GM18870 (cell line): ENCODE measurements at regions not wholly inside any gene's neighbourhood (a gene's known extent, or its start where the extent isn't known, plus 50 kb on each side); places are given as distances from the start of the nearest gene placed in this dataset.

Source experiments
- ATAC-seq: cut with Tn5 transposase; IDR thresholded peaks from one replicate; pipeline ENCODE4 v1.9.1; 2021; ENCODE audit warnings: moderate library complexity; ENCODE audit not compliant: unreplicated experiment

DNA sequence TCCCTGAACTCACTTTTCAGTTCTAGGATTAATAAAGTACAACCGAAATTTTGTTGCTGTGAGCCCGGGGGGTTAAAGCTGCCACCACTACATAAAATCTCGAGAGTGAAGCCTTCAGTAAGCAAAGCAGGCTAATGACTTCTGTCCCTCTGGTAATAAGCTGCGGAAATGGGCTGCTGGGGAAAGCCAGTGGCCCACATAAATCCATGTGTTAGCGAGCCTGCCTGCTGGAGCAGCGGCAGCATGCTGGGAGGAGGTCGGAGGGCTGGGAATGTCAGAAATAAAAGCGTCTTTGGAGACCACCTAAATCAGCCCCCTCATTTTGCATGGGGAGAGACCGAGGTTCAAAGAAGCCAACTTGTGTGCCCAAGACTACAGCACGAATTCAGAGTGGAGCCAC, 371.7 kb downstream of the TNS1 start:
- ATAC-seq, result no peak

DNA sequence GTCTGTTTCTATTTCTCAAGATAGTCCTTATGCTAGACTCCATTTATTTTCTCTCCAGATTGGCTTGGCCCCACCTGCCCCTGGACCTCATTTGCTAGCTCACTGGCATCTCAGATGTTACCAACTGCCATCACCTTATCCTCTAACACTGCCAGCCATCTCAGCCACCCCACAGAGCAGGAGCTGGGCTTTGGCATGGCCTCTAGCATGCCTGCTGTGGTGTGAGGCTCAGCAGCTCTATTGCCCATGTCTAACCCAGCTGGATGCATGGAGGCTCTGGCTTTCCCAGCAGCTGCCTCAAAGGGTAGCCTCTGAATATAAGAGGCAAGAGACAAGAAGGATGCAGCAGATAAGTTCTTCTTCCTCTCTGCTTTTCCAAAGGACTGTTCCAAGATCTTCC, 373.4 kb downstream of the TNS1 start:
- no peak for ATAC-seq

DNA sequence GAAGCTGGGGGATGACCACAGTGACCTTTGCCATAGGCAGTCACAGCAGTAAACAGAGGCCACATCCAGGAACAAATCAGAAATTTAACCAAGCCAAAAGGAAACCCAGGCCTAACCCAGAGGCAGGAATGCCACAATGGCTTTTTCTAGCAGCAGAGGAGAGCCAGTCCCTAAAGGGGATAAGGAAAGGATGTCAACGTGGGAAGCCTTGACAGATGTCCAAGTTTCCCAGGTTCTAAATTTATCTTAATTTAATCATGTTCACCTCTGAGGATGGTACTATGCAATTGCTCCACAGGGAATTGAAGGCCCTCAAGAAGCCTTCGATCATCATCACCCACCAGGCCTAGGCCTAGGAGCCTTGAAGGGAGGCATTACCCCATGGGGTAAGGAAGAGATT, 374.7 kb downstream of the TNS1 start:
- ATAC-seq, result no peak

DNA sequence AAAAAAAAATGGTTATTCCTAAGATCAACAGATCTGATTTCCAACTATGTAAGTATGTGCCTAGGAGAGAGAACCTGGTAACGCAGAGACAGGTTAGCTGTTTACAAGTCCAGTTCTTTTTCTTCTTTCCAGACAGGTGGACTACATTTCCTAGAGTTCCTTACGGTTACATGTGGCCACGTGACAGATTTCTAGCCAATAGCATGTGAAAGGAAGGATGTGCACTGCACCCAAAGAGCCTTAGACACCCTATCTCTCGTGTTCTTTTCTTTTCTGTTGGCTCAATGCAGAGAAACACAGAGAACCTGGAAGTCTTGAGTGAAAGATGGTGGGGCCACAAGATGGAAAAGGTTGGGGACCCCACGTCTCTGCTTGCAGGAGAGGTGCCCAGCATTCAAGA, 375.9 kb downstream of the TNS1 start:
- no peak for ATAC-seq

DNA sequence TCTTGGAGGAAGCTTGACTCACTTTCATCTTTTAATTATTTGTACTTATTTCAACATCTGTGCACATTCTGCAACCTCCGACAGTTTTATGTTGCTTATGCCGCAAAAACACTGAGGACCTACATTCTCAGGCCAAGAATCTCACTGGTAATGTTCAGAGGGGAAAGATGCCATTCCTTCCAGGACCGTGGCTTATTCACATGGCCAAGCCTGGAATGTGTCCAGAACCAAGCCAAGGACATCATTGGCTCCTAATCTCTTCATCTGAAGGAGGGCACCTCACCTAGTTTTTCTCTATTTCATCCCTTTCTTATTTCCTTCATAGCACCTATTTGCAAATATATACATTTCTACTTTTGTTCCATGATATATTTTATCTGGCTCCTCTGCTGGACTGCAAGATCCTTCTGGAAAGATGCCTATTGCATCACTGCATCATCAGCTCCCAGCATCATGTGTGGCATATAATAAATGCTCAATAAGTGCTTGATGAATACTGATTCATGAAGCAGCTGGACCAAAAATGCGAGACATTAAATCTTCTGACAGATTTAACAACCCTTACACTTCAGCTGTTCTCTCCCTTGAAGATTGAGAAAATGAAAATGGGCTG, 377.1 kb downstream of the TNS1 start:
- no peak for ATAC-seq

DNA sequence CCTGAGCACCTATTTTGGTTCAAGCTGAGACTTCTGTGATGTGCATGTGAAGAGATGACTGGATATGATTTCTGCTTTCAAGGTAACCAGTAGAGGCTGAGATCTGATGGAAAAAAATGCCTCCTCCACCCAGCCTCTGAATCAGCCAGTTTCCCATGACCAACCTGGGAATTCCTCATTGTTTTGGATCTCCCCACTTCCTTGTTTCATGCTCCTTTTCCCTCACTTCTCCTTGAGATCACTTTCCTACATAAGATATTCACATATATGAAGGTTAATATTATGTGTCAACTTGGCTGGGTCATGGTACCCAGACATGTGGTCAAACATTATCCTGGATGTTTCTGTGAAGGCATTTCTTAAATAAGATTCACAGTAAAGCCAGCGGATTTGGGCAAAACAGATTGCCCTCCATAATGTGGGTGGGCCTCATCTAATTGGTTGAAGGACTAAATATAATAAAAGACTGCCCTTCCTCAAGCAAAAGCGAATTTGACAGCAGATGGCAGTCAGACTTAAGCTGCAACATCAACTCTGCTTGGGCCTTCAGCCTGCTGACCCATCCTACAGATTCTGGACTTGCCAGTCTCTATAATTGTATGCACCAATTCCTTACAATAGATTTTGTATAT, 379.4 kb downstream of the TNS1 start:
- ATAC-seq, result no peak

DNA sequence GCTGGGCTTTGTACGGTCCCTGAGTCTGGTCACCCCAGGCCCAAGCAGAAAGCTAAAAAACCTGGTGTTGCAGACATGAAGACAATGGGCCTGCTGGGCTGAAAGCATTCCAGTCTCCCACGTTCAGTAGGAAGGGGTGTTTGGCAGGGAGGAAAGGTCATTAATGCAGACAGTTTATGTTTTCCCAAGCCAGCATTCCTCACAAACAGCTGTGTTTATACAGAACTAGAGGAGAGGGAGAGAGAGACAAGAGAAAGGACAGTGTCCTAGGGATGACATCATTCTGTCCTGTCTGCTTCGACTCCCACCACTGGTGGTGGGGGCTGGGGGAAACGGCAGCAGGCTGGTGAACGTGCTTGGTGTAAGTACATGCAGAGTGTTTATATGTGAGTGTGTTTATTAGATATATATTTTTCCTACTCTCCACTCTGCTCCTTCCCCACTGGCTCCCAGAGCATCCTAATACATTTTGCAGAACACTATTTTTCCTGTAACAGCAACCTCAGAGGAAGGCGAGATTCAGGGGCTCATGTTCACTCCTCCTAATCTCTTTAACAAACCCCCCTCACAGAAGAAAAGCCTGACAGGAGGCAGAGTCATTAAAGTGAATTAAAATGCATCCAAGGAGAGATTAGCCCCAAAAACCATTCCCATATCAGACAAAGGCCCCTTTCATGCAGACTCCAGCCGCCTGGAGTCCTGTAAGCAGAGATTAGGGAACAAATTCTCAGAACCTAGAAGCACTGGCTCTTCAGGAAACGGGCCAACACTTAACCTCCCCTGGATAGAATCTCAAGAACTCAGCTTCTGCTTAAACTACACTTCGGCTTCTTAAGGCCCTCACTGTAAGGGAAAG, 380.4 kb downstream of the TNS1 start:
- no peak for ATAC-seq

DNA sequence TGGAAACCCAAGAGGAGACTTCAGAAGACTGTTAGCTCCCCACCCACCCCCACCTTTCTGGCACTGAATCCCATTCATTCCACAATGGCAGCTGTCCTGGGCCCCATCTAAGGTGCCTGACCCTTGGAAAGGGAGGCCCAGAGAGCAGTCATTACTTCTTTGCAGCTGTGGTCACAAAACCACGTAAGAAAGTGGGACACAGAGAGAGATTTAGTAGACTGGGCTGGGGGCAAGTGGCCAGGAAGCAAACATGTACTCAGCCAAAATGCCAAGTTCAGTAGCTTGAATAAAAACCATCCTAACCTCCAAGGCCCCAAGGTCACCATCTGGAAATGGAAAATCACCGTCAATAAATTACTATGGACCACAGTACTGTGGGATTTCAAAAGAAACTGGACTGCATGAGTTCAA, 381.4 kb downstream of the TNS1 start:
- no peak for ATAC-seq

DNA sequence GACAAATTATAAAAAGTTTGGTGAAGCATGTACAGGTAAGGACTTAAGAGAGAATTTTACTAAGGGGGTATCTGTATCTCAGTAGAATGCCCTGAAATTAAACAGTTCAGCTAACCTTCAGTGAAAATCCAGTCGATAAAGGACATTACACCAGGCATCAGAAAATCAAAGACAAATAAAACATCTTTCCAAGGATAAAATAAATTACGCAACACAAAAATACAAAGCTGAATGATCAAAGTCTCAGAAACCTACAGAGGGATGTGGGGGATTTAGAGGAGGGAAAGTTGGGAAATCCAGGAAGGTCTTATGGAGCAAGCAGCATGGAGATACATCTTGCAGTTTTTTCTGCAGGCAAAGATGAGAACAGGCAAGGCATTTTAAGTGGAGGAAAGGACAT, 384.1 kb downstream of the TNS1 start:
- ATAC-seq, result no peak

DNA sequence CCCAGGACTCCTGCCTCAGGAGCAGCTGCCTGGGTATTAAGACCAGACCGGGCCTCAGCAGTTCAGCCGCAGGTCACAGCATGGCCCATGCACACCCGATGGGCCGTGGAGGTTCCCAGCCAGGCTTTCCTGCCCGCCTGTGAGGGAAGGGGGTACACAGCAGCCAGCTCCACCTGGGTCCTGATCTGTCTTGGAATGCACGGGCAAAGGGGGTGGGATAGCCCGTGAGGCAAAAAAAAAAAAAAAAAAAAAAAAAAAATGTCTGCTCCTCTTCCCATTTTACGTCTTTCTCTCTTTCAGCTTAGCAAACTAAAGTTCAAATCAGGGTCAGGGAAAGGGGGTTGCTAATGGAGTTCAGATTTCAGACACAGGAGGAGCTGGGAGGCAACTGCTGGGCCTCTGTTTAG, 385.2 kb downstream of the TNS1 start:
- ATAC-seq, result no peak

DNA sequence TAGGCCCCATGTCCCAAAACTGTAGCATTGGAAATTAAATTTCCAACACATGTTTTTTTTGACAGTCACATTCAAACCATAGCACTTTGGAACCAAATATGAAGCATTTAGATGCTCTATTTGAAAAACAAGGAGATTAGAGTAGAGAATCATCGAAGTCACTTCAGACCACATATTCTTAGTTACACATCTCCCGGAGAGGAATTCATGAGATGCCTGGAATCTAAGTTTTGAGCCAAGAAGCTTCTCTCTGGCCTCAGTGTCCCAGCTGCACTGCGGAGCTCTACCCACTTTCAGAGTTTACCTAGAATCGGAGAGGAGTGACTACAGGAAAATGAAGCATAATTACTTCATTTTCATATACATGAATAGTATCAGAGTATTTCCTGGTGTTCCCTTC, 385.9 kb downstream of the TNS1 start:
- ATAC-seq, result no peak

DNA sequence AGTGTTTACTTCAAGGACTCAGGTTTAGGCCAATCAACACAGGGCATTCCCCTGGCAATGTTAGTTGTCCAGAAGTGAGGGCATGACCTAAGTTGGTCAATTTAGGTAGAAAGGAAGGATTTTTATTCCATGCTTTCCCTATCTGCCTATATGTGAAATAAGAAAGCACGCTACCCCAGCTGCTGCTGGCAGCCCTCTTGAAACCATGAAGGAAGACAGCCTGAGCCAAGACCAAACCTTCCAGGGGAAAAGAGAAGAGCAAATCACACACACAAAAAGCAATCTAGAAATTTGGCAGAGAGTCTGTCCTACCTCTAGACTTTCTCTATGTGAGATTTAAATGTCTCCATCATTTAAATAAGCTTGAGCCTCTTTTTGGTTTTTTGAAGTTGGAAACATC, 387.6 kb downstream of the TNS1 start:
- no peak for ATAC-seq

DNA sequence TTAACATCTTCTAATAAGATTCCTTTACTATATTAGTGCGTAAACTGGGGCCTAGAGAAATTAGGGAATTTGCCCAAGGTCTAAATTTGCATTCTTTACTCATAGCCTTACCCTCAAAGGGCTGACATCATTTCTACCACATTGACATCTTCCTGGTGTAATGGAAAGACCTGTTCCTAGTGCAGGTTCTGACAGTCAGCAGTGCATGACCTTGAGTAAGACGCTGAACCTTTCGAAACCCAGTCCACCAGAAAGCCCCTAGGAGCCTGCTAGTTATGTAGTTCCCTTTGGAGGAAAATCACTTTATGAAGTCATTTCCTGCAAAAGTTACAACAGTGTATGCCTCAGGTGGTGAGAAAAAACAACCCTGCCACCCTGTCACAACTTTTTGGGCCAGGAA, 388.3 kb downstream of the TNS1 start:
- ATAC-seq, result no peak

DNA sequence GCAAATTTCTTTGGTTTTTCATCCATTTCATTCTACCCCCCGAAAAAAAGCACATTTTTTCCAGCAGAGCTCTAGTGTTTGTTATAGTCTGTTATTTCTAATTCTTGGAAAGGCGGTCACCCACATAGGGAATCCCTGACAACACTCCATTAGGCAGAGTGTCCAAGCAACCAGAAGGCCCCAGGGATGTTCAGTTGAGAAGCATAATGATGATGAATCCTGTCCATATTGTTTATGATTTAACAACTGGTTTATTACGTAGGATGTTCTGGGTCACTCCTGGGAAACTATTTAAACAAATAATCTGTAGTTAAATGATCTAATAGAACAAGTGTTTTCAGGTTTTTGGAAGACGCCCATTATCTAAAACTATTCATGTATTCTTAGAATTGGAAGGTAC, 388.7 kb downstream of the TNS1 start:
- ATAC-seq, result no peak

DNA sequence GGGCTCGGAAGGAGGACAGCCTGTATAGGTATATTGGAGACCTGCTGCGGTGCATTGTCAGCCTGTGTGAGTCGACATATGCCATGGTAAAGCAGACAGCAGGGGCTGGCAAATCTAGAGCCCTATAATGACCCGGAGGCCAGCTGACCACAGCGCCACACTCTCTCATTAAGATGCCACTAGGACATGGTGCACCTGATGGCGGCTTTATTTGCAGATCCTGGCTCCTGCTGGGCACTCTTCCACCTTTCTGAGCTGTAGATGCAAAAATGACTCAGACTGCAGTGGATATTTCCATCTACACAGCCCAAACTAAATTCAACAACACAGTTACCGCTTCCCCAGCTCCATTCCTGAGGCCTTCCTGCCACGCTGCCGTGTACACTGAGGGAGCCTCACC, 389.9 kb downstream of the TNS1 start:
- no peak for ATAC-seq

DNA sequence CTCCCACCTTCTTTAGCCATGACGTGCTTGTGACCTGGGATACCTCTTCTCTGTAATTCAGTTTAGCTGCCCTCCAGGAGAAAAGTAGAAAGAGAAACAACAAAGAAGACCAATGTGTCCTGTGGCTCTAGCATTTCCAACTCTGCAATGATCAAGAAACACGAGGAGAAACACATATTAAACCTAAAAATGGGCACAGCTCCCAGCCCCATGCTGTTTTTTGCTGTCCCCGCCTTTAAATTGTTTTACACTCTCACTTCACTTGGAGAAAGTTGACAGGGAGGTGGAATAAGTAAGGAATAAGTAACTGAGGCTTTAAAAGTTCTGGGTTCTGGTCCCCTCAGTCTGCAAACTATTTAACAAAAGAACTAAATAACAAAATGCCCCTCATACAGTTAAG, 390.6 kb downstream of the TNS1 start:
- no peak for ATAC-seq

DNA sequence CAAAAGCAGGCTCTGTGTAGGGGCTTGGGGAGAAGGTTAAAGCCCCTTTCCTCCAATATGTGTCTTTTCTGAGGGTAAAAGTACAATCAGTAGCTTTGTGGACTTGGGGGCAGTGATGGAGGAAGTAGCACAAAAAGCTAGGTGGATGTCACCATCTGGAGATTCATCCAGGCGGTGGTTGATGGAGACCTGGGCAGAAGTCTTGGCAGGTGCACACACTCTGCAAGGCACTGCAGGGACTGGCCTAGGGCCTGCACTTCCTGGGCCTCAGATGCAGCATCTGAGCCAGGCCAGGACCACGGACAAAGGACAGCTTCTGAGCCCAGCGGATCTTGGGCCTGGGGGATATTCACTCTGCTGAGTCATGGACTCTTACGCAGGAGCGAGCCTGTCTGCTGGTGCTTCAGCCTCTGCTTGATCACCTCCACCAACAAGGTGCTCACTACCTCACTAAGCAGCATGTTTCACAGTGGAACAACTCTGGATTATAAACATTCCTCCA, 391.1 kb downstream of the TNS1 start:
- ATAC-seq, result no peak

DNA sequence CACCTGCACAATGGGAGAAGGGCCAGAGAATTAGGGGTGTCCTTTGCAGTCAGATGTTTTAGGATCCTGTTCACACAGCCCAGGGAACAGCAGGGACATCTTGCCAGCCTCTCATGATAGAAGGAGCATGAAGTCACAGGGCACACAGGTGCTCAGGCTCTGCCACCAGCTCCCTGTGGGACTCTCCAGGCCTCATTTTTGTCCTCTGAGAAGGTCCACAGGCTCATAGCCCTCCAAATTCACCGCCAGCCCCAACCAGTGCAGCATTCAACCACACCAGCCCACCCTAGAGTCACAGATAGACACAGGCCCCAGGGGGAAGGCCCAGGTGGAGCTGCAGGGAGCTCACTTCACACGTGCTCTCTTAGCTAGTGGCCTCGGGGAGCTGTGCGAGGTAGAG, 391.7 kb downstream of the TNS1 start:
- no peak for ATAC-seq

DNA sequence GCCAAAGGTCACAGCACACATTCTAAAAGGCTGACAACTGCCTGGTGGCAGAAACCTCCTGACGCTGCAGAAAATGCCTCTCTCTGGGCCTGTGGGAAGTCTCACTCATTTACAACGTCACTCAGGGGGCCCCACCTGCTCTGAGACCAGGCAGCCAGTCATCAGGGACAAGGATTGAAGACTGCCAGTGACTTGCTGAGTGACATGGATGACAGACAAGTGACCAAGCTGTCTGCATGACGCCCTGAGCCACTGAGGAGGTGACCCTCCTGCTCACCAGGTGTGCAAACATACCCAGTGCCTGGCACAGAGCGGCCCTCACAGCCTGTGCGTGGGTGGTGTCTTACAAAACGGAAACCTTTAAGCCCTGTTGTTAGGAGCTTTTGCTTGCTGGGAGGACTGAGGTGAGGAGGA, 392.4 kb downstream of the TNS1 start:
- no peak for ATAC-seq

DNA sequence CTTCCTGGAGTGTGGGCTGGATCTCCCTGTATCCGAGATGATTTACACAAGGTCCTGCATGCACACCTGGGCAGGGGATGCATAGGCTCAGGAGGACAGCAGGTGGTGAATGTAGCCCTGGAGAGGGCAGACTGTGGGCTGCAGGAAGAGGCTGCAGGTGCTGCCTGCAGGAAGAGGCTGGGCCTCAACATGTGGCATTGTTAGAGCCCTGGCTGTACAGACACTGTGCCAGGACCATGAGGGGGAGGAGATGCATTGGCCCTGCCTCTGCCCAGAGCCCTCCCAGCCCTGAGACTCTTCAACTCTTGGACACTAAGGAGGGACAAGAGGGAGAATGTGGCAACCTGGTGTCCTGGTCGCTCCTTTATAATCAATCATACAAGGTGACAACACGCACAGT, 392.8 kb downstream of the TNS1 start:
- ATAC-seq, result no peak

DNA sequence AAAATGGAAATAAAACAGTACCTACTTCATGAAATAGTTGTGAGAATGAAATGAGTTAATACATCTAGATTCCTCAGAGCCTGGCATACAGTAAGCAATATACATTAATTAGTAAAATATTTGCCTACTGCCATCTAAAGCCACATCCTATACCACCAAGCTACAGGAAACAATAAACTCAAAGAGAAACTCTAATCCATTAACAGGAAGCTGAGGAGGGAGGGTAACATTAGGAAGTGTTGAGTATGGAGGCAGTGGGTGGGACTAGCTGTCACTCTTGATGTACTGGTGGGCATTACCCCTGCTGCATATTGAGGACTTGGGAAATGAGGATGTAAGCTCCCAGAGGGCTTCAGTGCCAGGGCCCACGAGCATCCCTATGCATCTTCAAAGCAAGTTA, 396.5 kb downstream of the TNS1 start:
- no peak for ATAC-seq

DNA sequence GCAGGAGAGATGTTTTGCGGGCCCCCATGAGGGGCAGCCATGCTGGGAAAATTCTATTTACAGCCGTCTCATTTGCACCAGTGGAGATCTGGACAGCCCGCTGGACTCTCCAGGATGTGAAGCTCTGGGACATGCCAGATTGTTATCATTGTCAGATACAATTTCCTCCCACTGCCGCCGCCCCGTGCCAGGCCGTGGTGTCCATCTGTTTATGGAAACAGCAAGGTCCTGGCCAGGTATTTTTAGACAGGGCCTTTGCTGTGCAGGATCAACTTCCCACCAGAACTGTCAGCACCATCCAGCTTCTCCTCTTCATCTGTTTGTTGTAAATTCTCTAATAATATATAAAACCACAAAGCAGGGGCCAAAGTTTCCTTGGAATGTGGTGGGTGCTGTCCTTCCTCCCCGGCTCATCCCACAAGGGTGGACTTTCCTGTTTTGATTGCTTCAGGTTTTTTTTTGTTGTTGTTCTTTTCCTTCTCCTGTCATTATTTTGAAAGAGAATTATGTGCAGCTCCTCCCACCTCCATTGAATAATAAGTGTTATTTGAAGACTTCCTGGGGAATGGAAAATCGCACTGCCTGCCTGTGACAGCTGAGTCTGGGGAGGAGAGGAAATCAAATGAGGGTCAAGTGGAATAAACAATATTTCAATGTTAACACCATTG, 398.1 kb downstream of the TNS1 start:
- ATAC-seq, result no peak
